NCI-H146 treated with DMSO at 0.1 percent for 48 hours (cell line): ENCODE measurements at regions not wholly inside any gene's neighbourhood (a gene's known extent, or its start where the extent isn't known, plus 50 kb on each side); places are given as distances from the start of the nearest gene placed in this dataset.
"Not testable (repeated sequence)": the region's sequence is repeated elsewhere in the genome, so short reads cannot be mapped to it uniquely, and the experiment has no call there.

Experiments used
- DNase-seq: peaks from one replicate; lab custom pipeline; 2025; ENCODE audit not compliant: unreplicated experiment; lab: John Stamatoyannopoulos, UW

DNA sequence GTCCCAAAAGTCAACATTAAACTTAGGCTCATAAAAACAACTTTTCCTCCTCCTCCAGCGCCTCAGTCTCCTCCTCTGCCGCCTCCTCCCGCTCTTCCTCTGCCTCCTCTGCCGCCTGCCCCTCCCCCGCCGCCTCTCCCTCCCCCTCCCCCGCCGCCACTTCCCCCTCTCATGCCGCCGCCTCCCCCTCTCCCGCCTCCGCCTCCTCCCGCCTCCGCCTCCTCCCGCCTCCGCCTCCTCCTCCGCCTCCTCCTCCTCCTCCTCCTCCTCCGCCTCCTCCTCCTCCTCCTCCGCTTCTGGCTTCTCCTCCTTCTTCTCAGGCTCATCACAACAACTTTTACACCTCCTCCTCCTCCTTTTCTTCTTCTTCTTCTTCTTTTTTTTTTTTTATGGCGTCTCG is 599.9 kb downstream of the TMEM182 start:
- no peak for DNase-seq

DNA sequence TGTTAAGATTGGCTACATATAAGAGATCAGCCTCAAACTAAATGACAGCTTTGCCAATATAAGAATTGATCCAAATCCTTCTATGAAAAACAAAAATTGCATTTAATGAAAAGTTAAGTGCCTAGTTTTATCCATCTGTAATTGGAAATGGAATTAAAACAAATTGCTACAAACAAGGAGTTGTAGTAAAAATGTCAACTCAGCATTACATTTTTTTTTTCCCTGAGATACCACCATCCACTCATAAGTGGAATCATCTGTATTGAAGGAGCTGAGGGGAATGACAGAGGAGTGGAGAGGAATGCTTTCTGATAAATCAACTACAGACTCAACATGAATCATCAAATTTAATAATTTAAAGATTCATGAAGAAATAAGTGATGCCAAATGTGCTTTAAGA is 601.8 kb downstream of the TMEM182 start:
- DNase-seq = no peak

DNA sequence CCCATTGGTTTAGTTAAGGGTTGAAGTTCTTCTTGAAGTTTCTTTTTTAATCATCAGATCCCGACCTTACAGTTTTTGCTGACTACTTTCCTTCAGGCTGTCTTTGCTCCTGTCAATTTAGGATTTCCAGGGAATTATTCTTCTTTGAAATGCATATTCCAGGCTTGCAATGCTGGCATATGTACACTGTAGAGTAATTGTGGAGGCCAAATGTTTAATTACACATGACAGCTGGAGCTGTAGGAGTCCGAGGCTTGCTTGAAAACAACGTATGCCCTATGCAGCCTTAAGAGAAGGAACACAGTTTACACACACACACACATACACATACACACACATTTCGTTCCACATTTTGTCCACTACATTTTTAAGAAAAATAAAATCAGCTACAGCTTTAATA is 602.3 kb downstream of the TMEM182 start:
- DNase-seq = no peak

DNA sequence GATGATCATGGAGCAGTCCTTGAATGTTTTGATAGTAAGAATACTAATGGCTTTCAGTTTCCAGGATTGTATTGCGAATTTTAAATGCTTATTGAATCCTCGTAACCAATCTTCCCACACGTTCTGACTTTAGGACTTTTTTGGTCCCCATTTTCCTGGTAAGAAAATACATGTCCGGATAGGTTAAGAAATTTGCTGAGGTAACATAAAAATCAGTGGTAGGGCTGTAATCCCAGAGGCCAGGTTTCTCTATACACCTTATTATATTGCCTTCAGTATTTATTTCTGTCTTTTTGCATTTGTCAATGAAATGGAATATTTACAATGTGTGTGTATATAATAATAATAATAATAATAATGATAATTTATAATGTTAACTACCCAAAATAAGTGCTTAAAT is 603.2 kb downstream of the TMEM182 start:
- DNase-seq = no peak

- DNase-seq = no peak
These were observed 606.0 kb downstream of the TMEM182 start for GRCh38 chr2:103367877-103368276.

DNA sequence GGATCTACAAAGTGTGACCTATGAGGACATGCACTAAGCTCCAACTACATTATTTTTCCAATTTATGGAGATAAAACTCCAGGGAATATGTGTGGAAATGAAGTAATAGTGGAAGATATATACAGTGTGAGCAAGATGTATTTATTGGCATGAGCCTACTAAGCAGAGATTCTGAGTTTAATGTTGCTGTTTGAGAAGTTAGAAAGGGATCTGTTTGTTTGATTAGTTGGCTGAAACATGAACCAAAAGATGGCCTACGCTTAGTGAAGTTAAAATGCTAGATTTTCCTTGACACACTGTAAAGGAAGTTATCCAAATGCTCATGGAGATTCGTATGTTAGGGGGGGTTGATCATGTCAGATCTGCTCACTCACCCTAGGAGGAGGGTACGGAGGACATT is 621.7 kb downstream of the TMEM182 start:
- no peak for DNase-seq

DNA sequence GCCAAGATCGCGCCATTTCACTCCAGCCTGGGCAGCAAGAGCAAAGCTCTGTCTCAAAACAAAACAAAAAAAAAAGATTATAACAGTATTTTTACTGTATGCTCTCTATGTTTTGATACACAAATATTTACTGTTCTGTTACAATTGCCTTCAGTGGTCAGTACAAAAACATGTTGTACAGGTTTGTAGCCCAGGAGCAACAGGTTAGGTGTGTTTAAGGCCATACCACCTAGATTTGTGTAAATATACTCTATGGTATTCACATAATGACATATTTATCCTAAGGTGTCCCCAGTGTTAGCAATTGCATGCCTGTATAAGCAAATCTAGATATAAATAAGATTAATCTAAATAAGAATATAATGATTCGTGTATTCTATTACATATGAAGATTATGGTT is 625.0 kb downstream of the TMEM182 start:
- no peak for DNase-seq

- DNase-seq = no peak
These were observed 626.1 kb downstream of the TMEM182 start for GRCh38 chr2:103387888-103388287.

GRCh38 chr2:103396152-103396551 is 634.3 kb downstream of the TMEM182 start:
- DNase-seq = no peak

DNA sequence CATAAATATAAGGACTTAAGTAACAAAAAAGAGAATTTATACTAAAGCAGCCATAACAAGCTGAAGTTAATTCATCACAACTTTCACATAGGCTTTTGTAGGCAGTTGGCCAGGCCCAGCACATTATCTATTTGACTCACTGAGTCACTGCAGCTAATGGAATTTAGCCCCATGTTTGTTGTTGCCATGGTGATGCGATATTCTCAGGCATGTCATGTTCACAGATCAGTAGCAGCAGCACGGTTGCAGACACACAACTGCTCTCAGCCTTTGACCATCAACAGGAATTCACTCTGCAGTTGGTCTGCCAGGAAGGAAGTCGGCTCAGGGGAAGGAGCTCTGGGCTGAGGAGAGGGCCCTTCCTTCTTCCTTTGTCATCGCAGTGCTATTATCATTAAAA is 639.8 kb downstream of the TMEM182 start:
- no peak for DNase-seq

GRCh38 chr2:103402336-103402735 is 640.5 kb downstream of the TMEM182 start:
- DNase-seq = no peak

GRCh38 chr2:103402944-103403343 is 641.1 kb downstream of the TMEM182 start:
- DNase-seq = no peak

DNA sequence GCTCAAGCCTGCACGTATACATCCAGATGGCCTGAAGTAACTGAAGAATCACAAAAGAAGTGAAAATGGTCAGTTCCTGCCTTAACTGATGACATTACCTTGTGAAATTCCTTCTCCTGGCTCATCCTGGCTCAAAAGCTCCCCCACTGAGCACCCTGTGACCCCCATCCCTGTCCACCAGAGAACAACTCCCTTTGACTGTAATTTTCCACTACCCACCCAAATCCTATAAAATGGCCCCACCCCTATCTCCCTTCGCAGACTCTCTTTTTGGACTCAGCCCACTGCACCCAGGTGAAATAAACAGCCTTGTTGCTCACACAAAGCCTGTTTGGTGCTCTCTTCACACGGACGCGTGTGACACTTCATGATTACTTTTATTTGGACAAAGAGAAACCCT is 641.6 kb downstream of the TMEM182 start:
- not testable (repeated sequence) for DNase-seq

- DNase-seq = no peak
These were observed 648.4 kb downstream of the TMEM182 start for GRCh38 chr2:103410221-103410620.

- no peak for DNase-seq
These were observed 657.7 kb downstream of the TMEM182 start for GRCh38 chr2:103419506-103419905.

DNA sequence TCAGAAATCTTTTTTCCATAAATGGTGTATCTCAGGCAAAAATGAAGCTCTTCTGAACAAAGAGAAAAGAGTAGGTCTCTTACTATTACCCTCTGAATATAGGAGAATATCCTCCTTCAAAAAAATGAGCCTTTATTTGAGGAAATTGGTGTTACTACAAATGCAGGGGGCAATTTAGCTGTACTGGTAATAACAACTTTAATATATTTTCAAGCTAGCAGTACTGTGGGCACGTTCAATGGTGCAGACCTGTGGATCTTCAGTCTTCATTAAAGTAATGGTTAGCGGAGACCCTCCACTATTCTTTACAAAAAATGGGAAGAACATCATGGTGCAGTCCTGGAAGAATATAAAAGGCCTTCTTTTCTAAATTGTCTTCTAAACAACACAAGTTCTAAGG is 661.3 kb downstream of the TMEM182 start:
- DNase-seq = no peak

DNA sequence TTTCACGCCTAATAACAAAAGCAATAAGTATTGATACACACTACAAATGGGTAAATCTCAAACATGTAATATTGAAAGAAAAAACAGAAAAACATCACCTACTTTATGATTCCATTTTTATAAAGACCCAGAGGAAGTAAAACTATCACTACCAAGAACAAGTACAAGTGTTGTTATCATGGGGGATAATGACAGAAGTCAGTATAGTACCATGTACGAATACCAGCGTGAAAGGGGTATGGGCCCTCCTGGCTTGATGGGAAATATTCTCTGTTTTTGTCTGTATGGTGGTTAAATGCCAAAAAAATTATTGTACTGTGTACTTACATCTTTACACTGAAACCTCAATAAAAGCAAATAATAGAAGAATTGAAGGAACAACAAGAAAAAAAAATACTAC is 665.7 kb downstream of the TMEM182 start:
- no peak for DNase-seq

- DNase-seq = no peak
These were observed 668.4 kb downstream of the TMEM182 start for GRCh38 chr2:103430191-103430590.

DNA sequence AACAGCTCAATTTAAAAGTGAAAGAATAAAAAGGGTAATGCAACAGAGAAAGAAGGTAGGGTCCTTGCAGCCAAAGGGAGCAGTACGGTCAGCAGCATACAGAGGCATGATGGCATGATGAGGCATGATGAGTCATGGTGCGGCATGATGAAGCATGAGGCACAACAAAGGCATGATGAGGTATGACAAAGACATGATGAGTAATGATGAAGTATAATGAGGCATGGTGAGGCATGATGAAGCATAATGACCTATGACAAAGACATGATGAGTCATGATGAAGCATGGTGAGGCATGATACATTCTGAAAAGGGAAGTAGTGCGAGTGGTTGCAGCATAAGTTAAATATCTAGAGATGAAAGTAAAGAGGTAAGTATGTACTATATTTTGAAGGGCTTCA is 673.2 kb downstream of the TMEM182 start:
- DNase-seq = no peak

DNA sequence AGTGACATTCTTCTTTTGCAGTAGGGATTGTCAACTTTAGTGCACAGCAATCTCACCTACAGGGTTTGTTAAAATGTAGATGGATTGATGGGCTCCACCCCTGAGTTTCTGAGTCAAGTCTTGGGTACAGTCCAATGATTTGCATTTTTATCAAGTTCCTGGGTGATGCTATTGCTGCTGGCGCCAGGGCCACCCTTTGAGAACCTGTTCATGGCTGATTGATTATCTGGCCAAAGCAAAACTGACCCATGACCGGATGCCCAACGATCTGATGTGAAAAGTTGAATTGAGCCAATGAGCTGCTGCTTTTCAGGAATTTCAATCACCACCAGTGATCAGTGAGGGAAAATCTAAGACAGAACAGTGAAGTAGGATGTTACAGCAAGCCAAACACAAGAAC is 675.3 kb downstream of the TMEM182 start:
- DNase-seq = no peak

DNA sequence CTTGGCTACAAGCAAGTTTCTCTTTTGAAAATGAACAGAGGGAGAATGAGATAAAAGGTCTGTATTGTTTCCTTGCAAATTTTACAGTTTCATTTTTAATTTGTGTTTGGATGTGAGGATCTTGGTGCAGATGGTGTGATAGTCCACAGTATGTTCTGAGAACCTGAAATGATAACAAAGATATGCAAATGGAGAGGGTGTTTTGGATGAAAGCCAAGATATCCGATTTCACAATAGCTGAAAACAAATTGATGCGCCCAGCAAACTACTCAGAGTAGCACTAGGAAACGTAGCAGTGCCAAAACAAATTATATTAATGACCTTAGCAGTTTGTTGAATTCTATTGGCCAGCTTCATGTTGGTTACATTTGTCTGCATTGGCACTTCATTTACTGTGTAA is 683.5 kb downstream of the TMEM182 start:
- no peak for DNase-seq

DNA sequence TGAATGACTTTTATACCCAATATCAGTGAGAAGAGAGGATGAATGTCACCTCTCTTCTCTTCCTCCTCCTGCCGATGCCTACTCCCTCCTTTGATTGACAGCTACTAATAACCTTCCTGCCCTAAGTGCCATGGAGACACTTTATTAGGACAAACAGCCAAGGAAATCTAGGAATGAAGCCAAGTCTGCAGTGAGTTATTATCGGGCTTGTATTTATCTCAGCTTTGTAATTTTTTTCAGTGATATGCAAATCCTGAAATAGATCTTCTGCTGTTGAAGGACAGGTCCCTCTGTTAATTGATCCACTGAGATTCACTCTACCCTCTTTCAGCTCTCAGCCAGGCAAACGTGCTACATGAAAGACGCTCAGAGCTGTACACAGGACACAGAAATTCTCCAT is 686.7 kb downstream of the TMEM182 start:
- DNase-seq = no peak

DNA sequence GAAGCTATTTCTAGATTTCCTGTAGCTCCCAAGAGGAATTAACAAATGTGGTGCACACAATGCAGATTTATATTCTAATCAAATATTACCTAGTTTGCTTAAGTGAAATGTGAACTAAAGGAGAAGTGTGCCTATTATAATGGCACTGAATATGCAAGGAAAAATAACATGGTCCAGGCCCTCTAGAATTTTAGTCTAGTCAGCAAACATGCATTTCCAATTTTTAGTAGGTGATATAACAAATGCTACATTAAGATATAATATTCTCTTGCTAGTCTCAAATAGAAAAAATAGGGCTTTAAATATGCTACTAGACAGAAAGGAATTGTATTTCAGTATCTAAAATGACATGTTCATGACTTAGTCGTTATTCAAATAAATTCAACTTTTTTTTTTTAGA is 689.5 kb downstream of the TMEM182 start:
- no peak for DNase-seq

- no peak for DNase-seq
These were observed 697.5 kb downstream of the TMEM182 start for GRCh38 chr2:103459283-103459682.
